Bronchial epithelial cell (primary cell): ENCODE measurements at regions not wholly inside any gene's neighbourhood (a gene's known extent, or its start where the extent isn't known, plus 50 kb on each side); places are given as distances from the start of the nearest gene placed in this dataset.
"Not testable (repeated sequence)": the region's sequence is repeated elsewhere in the genome, so short reads cannot be mapped to it uniquely, and the experiment has no call there.

Source experiments
- DNase-seq: peaks from one replicate; pipeline ENCODE4 v3.0.0-alpha.2; 2010; ENCODE audit warnings: low read depth
- FAIRE-seq: peaks from 2 replicates; lab custom pipeline; 2011; peaks lifted over from hg19 to GRCh38; lab: Jason Lieb, UNC
- H3K27me3 ChIP-seq: 2 replicates; pipeline ENCODE4 v1.5.1; 2011; ENCODE audit warnings: low read length; ENCODE audit not compliant: control insufficient read depth, insufficient read depth
- H3K36me3 ChIP-seq: 2 replicates; pipeline ENCODE4 v1.5.1; 2011; ENCODE audit warnings: low read length; ENCODE audit not compliant: control insufficient read depth, insufficient read depth
- H3K4me3 ChIP-seq: 2 replicates; pipeline ENCODE4 v1.5.1; 2011; ENCODE audit warnings: mild to moderate bottlenecking, low read depth, low read length, control low read depth
- TF ChIP-seq, protein P1 (sequence below): IDR thresholded peaks from 2 replicates; pipeline ENCODE4 v1.5.1; 2011; ENCODE audit warnings: mild to moderate bottlenecking, moderate library complexity, low read length, control low read depth, inconsistent platforms; ENCODE audit not compliant: insufficient read depth, severe bottlenecking

DNA sequence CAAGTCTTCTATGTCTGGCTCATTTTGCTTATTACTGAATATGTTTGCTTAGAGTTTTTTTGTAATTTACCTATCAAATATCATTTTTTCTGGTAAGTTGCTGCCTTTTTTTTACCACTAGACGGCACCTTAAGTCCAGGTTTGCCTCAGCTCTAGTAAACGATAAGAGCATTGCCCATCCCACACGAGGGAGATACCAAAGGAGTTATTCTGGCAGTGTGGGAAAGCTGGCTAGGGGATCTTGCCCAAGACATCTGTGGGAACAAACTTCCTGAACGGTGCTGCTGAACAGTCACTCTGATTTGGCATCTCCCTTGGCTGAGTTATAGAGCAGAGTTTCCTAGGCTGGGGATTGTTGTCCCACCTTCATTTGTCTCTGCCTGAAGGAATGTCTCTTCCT lies 306.4 kb downstream of the COL12A1 start:
- TF ChIP-seq, protein P1, sequence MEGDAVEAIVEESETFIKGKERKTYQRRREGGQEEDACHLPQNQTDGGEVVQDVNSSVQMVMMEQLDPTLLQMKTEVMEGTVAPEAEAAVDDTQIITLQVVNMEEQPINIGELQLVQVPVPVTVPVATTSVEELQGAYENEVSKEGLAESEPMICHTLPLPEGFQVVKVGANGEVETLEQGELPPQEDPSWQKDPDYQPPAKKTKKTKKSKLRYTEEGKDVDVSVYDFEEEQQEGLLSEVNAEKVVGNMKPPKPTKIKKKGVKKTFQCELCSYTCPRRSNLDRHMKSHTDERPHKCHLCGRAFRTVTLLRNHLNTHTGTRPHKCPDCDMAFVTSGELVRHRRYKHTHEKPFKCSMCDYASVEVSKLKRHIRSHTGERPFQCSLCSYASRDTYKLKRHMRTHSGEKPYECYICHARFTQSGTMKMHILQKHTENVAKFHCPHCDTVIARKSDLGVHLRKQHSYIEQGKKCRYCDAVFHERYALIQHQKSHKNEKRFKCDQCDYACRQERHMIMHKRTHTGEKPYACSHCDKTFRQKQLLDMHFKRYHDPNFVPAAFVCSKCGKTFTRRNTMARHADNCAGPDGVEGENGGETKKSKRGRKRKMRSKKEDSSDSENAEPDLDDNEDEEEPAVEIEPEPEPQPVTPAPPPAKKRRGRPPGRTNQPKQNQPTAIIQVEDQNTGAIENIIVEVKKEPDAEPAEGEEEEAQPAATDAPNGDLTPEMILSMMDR: peak; percentile 7
- no peaks in the 10 kb centered on the region for H3K36me3 ChIP-seq
- FAIRE-seq (no peak), DNase-seq (peak; percentile 68)
- no peaks in the 10 kb centered on the region for H3K27me3 ChIP-seq
- H3K4me3 ChIP-seq: no peak overlapping the region

DNA sequence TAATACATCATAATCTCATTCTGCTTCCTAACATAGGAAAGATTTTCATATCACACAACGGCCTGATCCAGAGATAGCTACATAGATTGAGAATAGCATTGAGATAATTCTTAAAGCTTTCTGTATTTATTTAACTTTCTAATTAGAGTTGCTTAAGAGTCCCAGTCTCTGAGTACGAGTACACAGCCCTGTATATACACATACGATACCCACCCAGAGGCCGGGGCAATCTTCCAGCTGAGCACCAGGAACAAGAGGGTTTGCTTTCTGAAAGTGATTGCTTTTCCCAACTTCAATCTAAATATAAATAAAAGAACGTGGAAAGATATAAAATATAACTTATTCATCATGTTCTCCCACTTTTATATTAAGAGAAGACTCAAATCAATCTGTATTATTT lies 313.8 kb downstream of the COL12A1 start:
- no peaks in the 10 kb centered on the region for H3K36me3 ChIP-seq
- no peaks in the 10 kb centered on the region for H3K27me3 ChIP-seq
- TF ChIP-seq, protein P1: no peak
- FAIRE-seq: no peak
- H3K4me3 ChIP-seq: no peak overlapping the region
- no peak for DNase-seq

DNA sequence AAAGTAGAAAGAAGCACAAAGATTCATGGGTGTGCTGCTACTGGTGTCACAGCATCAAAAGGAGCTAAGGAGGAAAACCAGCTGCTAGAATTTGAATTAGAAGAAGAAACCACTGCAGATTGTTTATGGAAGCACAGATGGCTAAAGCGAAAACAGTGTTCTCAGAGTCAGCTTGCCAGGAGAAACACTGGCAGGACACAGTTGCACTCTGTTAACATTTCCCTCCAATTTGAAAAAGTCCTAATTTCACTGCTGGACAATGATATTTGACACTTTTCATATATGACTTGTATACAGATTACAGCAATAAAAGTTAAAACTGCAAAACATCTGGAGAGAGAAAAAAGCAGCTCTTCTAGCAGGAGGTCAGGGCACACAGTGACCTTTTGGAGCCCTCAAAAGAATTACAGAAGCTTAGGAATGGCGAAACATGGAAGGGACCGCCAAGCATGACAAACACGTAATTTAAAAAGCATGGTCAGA lies 314.5 kb downstream of the COL12A1 start:
- TF ChIP-seq, protein P1: no peak
- Histone ChIP-seq H3K27me3 (no peaks in the 10 kb centered on the region), H3K36me3 (no peaks in the 10 kb centered on the region), H3K4me3 (no peak overlapping the region)
- no peak for DNase-seq
- no peak for FAIRE-seq

DNA sequence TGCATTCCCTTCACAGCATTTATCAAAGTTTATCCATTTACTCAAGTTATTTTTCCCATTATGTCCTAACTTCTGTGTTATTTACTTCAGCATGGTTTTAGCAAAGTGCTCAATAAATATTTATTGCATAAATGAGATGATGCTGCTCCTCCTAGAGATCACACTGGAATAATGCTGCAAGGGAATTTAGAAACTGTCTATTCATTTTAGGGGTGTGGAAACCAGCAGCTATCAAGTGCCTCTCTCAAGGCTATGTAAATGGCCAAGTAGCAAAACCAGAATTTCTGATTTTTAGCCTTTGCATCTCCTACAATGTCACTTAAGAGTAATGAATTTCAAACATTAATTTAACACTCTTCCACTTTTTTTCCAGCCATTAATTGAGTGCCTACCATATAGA lies 316.2 kb downstream of the COL12A1 start:
- H3K27me3 ChIP-seq: no peaks in the 10 kb centered on the region
- FAIRE-seq (no peak), DNase-seq (no peak)
- no peaks in the 10 kb centered on the region for H3K36me3 ChIP-seq
- no peak overlapping the region for H3K4me3 ChIP-seq
- TF ChIP-seq, protein P1: no peak

DNA sequence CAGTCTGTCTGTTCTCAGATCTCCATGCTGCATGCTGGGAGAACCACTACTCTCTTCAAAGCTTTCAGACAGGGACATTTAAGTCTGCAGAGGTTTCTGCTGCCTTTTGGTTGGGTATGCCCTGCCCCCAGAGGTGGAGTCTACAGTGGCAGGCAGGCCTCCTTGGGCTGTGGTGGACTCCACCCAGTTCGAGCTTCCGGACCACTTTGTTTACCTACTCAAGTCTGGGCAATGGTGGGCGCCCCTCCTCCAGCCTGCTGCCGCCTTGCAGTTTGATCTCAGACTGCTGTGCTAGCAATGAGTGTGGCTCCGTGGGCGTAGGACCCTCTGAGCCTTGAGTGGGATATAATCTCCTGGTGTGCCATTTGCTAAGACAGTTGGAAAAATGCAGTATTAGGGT lies 317.1 kb downstream of the COL12A1 start:
- FAIRE-seq, H3K4me3 ChIP-seq: not testable (repeated sequence)

DNA sequence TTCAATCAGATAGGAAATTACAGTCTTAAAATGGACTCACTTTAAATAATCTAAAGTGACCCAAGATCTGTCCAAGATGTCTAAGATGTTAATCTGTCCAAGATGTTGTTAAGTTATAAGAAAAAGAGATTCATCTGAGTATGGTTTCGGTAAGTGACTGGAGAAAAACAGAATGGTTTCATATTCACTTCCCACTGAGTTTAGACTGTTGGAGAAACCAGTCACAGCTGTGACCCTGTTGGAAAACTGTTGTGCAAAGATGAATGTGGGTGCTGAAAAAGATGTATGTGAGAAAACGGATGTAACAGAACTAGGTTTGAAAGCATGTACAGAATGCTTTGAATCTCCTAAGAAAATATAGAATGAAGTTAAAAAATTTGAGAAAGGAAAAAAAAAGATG lies 325.9 kb downstream of the COL12A1 start:
- H3K4me3 ChIP-seq: no peak overlapping the region
- H3K27me3 ChIP-seq: no peaks in the 10 kb centered on the region
- DNase-seq (no peak), FAIRE-seq (no peak)
- TF ChIP-seq, protein P1: no peak
- no peaks in the 10 kb centered on the region for H3K36me3 ChIP-seq

More for the DNA sequence above, 317.1 kb downstream of the COL12A1 start:
- H3K36me3 ChIP-seq, H3K27me3 ChIP-seq: not testable (repeated sequence)
- DNase-seq: peak; percentile 34
